ENCODE measurements at regions not wholly inside any gene's neighbourhood (a gene's known extent, or its start where the extent isn't known, plus 50 kb on each side); places are given as distances from the start of the nearest gene placed in this dataset.

GRCh38 chr10:4214908-4215307 is 429.9 kb upstream of the KLF6 start:
- Histone ChIP-seq H3K79me2 (ENCODE audit: control insufficient read depth, insufficient read depth, low read length) (no peaks in the 10 kb centered on the region), H3K9me3 (replicated peaks; ENCODE audit: control insufficient read depth, insufficient read depth, low read length) (no peaks in the 10 kb centered on the region), H3K27ac (ENCODE audit: insufficient read depth, low read depth, low read length) (no peak overlapping the region), H3K27me3 (ENCODE audit: control insufficient read depth in 2 of 2, insufficient read depth in 2 of 2, low read length in 2 of 2) (no peaks in the 10 kb centered on the region), H4K20me1 (replicated peaks; ENCODE audit: control insufficient read depth, extremely low read depth, insufficient read depth, low read length) (no peaks in the 10 kb centered on the region), H3K4me2 (ENCODE audit: insufficient read depth, low read length) (no peak overlapping the region), H3K9me1 (replicated peaks; ENCODE audit: control insufficient read depth, extremely low read depth, insufficient read depth, low read length) (no peaks in the 10 kb centered on the region), H3K9ac (replicated peaks; ENCODE audit: extremely low read depth, insufficient read depth, low read length) (no peak overlapping the region), H2AFZ (ENCODE audit: low read depth, low read length) (no peak overlapping the region), H3K4me3 (replicated peaks in 1 of 3; ENCODE audit: insufficient read depth in 1 of 3, low read depth in 1 of 3, low read length in 3 of 3) (no peak overlapping the region), H3K4me1 (ENCODE audit: control insufficient read depth, extremely low read depth, insufficient read depth, low read length) (peaks cover 7% of the 10 kb centered on the region), H3K36me3 (ENCODE audit: control insufficient read depth in 2 of 2, extremely low read depth in 1 of 2, insufficient read depth in 2 of 2, low read length in 2 of 2) (no peaks in the 10 kb centered on the region)
- ChIA-PET POLR2A (no interaction called here), CTCF (interaction anchor here (1.0 to 1.7 kb wide), 3 partner anchors 16 to 19 kb away, joined by 3 to 4 read pairs (median 3); no protein-coding TSS in a partner anchor)
- no TSS peak for BruUV-seq (replicated peaks)
- dilution Hi-C loops (cut with MboI; ENCODE audit: extremely low pct_ligation_motif_present, low sequenced_read_pairs) (no loop called here), intact Hi-C loops (cut with micrococcal nuclease) (no loop called here)
- FAIRE-seq (no peak), DNase-seq (ENCODE audit: low read depth, low spot score) (no peak)
- TF ChIP-seq MAX (IDR thresholded peaks at IDR 0.05; ENCODE audit: insufficient read depth, insufficient read length) = no peak
- TF ChIP-seq CTCF (IDR thresholded peaks at IDR 0.05; ENCODE audit: extremely low read depth in 1 of 2, insufficient read depth in 1 of 2, low read depth in 1 of 2, low read length in 2 of 2) = no peak

- H3K27ac ChIP-seq (ENCODE audit: insufficient read depth, low read depth, low read length) = no peak overlapping the region
- TF ChIP-seq EZH2 (IDR thresholded peaks at IDR 0.05; ENCODE audit: borderline replicate concordance, low read depth, low read length, severe bottlenecking) (no peak), JUN (IDR thresholded peaks at IDR 0.05; ENCODE audit: borderline replicate concordance, insufficient read depth, insufficient read length, low read depth) (no peak), FOS (IDR thresholded peaks at IDR 0.05; ENCODE audit: borderline replicate concordance, insufficient read depth, low read length) (no peak), MAX (IDR thresholded peaks at IDR 0.05; ENCODE audit: insufficient read depth, insufficient read length) (no peak), GATA2 (IDR thresholded peaks at IDR 0.05; ENCODE audit: insufficient read depth, insufficient read length, low read depth, low read length) (no peak), POLR2AphosphoS5 (IDR thresholded peaks at IDR 0.05; ENCODE audit: insufficient read depth, low read depth, low read length) (no peak), MYC (IDR thresholded peaks at IDR 0.05; ENCODE audit: low read depth, low read length) (no peak), POLR2A (IDR thresholded peaks at IDR 0.05; ENCODE audit: low read depth, low read length) (no peak), CTCF (IDR thresholded peaks at IDR 0.05; ENCODE audit: extremely low read depth in 1 of 2, insufficient read depth in 1 of 2, low read depth in 1 of 2, low read length in 2 of 2) (no peak)
- DNase-seq (ENCODE audit: low read depth, low spot score) = no peak
- BruUV-seq (replicated peaks) = no TSS peak
- H3K9me3 ChIP-seq (replicated peaks; ENCODE audit: control insufficient read depth, insufficient read depth, low read length) = no peaks in the 10 kb centered on the region
- dilution Hi-C loops (cut with MboI; ENCODE audit: extremely low pct_ligation_motif_present, low sequenced_read_pairs) = no loop called here
- no peak overlapping the region for H3K4me3 ChIP-seq (replicated peaks in 1 of 3; ENCODE audit: insufficient read depth in 1 of 3, low read depth in 1 of 3, low read length in 3 of 3)
- intact Hi-C loops (cut with micrococcal nuclease) = no loop called here
- H3K27me3 ChIP-seq (ENCODE audit: control insufficient read depth in 2 of 2, insufficient read depth in 2 of 2, low read length in 2 of 2) = no peaks in the 10 kb centered on the region
- no peaks in the 10 kb centered on the region for H3K36me3 ChIP-seq (ENCODE audit: control insufficient read depth in 2 of 2, extremely low read depth in 1 of 2, insufficient read depth in 2 of 2, low read length in 2 of 2)
- peaks cover 7% of the 10 kb centered on the region for H3K4me1 ChIP-seq (ENCODE audit: control insufficient read depth, extremely low read depth, insufficient read depth, low read length)
- ChIA-PET CTCF (no interaction called here), POLR2A (no interaction called here)
- H3K4me2 ChIP-seq (ENCODE audit: insufficient read depth, low read length) = no peak overlapping the region
- no peaks in the 10 kb centered on the region for H3K79me2 ChIP-seq (ENCODE audit: control insufficient read depth, insufficient read depth, low read length)
- no peaks in the 10 kb centered on the region for H3K9me1 ChIP-seq (replicated peaks; ENCODE audit: control insufficient read depth, extremely low read depth, insufficient read depth, low read length)
- no peak overlapping the region for H3K9ac ChIP-seq (replicated peaks; ENCODE audit: extremely low read depth, insufficient read depth, low read length)
- H2AFZ ChIP-seq (ENCODE audit: low read depth, low read length) = no peak overlapping the region
- FAIRE-seq = no peak
- H4K20me1 ChIP-seq (replicated peaks; ENCODE audit: control insufficient read depth, extremely low read depth, insufficient read depth, low read length) = no peaks in the 10 kb centered on the region
These were observed 428.4 kb upstream of the KLF6 start for GRCh38 chr10:4213441-4213840.
